ENCODE measurements at regions not wholly inside any gene's neighbourhood (a gene's known extent, or its start where the extent isn't known, plus 50 kb on each side); places are given as distances from the start of the nearest gene placed in this dataset.

GRCh38 chr14:87824266-87824665 lies 168.7 kb downstream of the GALC start:
- H2AFZ ChIP-seq (ENCODE audit: low read depth, low read length) = no peak overlapping the region
- no peak overlapping the region for H3K27ac Mint-ChIP-seq (ENCODE audit: unreplicated experiment)

GRCh38 chr14:87816416-87816815 lies 176.6 kb downstream of the GALC start:
- H3K27ac ChIP-seq (ENCODE audit: low read depth, low read length) = no peak overlapping the region
- no peak overlapping the region for H3K9ac ChIP-seq (ENCODE audit: low read length)
- TF ChIP-seq CTCF (IDR thresholded peaks at IDR 0.05; ENCODE audit: insufficient read depth, low read depth, low read length) (no peak), EZH2 (IDR thresholded peaks at IDR 0.05; ENCODE audit: insufficient read depth, low read length) (no peak)
- no peak for FAIRE-seq
- no peaks in the 10 kb centered on the region for H3K27me3 ChIP-seq (ENCODE audit: insufficient read depth, low read length)
- H3K79me2 ChIP-seq (ENCODE audit: insufficient read depth, low read length) = no peaks in the 10 kb centered on the region
- Mint-ChIP-seq H3K4me3 (ENCODE audit: unreplicated experiment) (no peak overlapping the region), H3K36me3 (ENCODE audit: low read depth, unreplicated experiment) (no peaks in the 10 kb centered on the region), H3K27me3 (ENCODE audit: low read depth, unreplicated experiment) (peaks cover 6% of the 10 kb centered on the region), H3K27ac (ENCODE audit: unreplicated experiment) (no peak overlapping the region), H3K9me3 (ENCODE audit: unreplicated experiment) (peaks cover 3% of the 10 kb centered on the region), H3K4me1 (ENCODE audit: low read depth, unreplicated experiment) (no peaks in the 10 kb centered on the region)
- H3K9me3 ChIP-seq (ENCODE audit: insufficient read depth, low read depth, low read length) = no peaks in the 10 kb centered on the region
- no peaks in the 10 kb centered on the region for H4K20me1 ChIP-seq (ENCODE audit: insufficient read depth, low read length)
- H3K36me3 ChIP-seq (ENCODE audit: insufficient read depth, low read length) = no peaks in the 10 kb centered on the region
- no peak for DNase-seq (ENCODE audit: low read depth)
- no peak overlapping the region for H3K4me3 ChIP-seq (ENCODE audit: insufficient read depth, low read depth, low read length)
- no peaks in the 10 kb centered on the region for H3K4me1 ChIP-seq (ENCODE audit: insufficient read depth, low read length)
- no peak overlapping the region for H2AFZ ChIP-seq (ENCODE audit: low read depth, low read length)
- no peak overlapping the region for H3K4me2 ChIP-seq (ENCODE audit: low read length)

More at GRCh38 chr14:87824266-87824665, 168.7 kb downstream of the GALC start:
- Mint-ChIP-seq H3K4me1 (ENCODE audit: low read depth, unreplicated experiment) (no peaks in the 10 kb centered on the region), H3K9me3 (ENCODE audit: unreplicated experiment) (no peaks in the 10 kb centered on the region), H3K4me3 (ENCODE audit: unreplicated experiment) (no peak overlapping the region), H3K27me3 (ENCODE audit: low read depth, unreplicated experiment) (no peaks in the 10 kb centered on the region), H3K36me3 (ENCODE audit: low read depth, unreplicated experiment) (no peaks in the 10 kb centered on the region)
- Histone ChIP-seq H3K4me3 (ENCODE audit: insufficient read depth, low read depth, low read length) (no peak overlapping the region), H3K36me3 (ENCODE audit: insufficient read depth, low read length) (no peaks in the 10 kb centered on the region), H3K9me3 (ENCODE audit: insufficient read depth, low read depth, low read length) (no peaks in the 10 kb centered on the region), H3K4me1 (ENCODE audit: insufficient read depth, low read length) (no peaks in the 10 kb centered on the region), H3K27me3 (ENCODE audit: insufficient read depth, low read length) (no peaks in the 10 kb centered on the region), H3K9ac (ENCODE audit: low read length) (no peak overlapping the region), H3K4me2 (ENCODE audit: low read length) (no peak overlapping the region), H3K79me2 (ENCODE audit: insufficient read depth, low read length) (no peaks in the 10 kb centered on the region), H3K27ac (ENCODE audit: low read depth, low read length) (no peak overlapping the region), H4K20me1 (ENCODE audit: insufficient read depth, low read length) (no peaks in the 10 kb centered on the region)
- no peak for TF ChIP-seq EZH2 (IDR thresholded peaks at IDR 0.05; ENCODE audit: insufficient read depth, low read length)
- peak; percentile 8 for DNase-seq (ENCODE audit: low read depth)
- FAIRE-seq = no peak

- Histone ChIP-seq H3K4me3 (ENCODE audit: insufficient read depth, low read depth, low read length) (no peak overlapping the region), H3K27me3 (ENCODE audit: insufficient read depth, low read length) (no peaks in the 10 kb centered on the region), H3K4me1 (ENCODE audit: insufficient read depth, low read length) (no peaks in the 10 kb centered on the region), H2AFZ (ENCODE audit: low read depth, low read length) (no peak overlapping the region), H4K20me1 (ENCODE audit: insufficient read depth, low read length) (no peaks in the 10 kb centered on the region), H3K79me2 (ENCODE audit: insufficient read depth, low read length) (no peaks in the 10 kb centered on the region), H3K36me3 (ENCODE audit: insufficient read depth, low read length) (no peaks in the 10 kb centered on the region), H3K4me2 (ENCODE audit: low read length) (no peak overlapping the region), H3K9ac (ENCODE audit: low read length) (no peak overlapping the region), H3K27ac (ENCODE audit: low read depth, low read length) (no peak overlapping the region), H3K9me3 (ENCODE audit: insufficient read depth, low read depth, low read length) (no peaks in the 10 kb centered on the region)
- FAIRE-seq = no peak
- no peak for DNase-seq (ENCODE audit: low read depth)
- Mint-ChIP-seq H3K4me3 (ENCODE audit: unreplicated experiment) (no peak overlapping the region), H3K36me3 (ENCODE audit: low read depth, unreplicated experiment) (no peaks in the 10 kb centered on the region), H3K4me1 (ENCODE audit: low read depth, unreplicated experiment) (no peaks in the 10 kb centered on the region), H3K27ac (ENCODE audit: unreplicated experiment) (no peak overlapping the region), H3K9me3 (ENCODE audit: unreplicated experiment) (peaks cover 3% of the 10 kb centered on the region), H3K27me3 (ENCODE audit: low read depth, unreplicated experiment) (peaks cover 6% of the 10 kb centered on the region)
- no peak for TF ChIP-seq EZH2 (IDR thresholded peaks at IDR 0.05; ENCODE audit: insufficient read depth, low read length)
- TF ChIP-seq CTCF (IDR thresholded peaks at IDR 0.05; ENCODE audit: insufficient read depth, low read depth, low read length) = no peak
These were observed 177.9 kb downstream of the GALC start for GRCh38 chr14:87815121-87815520.
